ENCODE measurements at regions not wholly inside any gene's neighbourhood (a gene's known extent, or its start where the extent isn't known, plus 50 kb on each side); places are given as distances from the start of the nearest gene placed in this dataset.
"Not testable (repeated sequence)": the region's sequence is repeated elsewhere in the genome, so short reads cannot be mapped to it uniquely, and the experiment has no call there.

DNA sequence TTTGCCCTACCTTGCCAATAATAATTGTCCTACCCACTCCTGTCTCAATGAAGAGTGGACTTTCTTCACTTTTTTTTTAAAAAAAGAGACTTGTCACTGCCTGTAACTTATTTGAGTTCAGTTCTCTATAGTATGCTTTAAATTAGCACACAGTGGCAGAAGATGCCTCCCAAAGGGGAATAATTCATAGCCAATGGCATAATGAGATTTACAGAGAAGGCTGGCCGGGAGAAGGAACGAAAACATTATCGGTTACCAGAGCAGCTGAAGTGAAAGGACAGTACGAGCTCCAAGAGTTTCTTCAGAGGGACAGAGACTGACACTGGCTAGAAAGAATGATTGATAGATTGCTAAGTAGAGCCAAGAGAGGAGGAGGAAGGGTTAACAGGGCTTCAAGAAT is 356.3 kb downstream of the EMP1 start:
- no peak for DNase-seq

DNA sequence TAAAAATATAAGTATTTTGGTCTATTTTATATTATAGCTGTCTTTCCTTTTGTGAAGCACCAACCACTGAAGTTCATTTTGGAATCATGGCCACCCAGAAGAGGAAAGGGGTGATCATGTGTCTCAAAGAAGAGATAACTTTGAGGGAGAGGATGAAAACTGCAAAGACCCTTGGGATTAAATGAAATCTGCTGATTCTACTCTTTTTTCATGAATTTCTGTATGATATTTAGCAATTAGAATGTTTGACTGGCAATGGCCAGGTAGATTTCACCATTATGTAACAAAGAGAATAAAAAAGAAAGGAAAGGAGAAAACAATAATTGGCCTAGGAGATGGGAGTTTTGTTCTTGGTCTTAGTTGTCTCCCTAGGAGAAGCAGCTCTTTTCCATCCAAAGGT is 350.8 kb downstream of the EMP1 start:
- no peak for DNase-seq

DNA sequence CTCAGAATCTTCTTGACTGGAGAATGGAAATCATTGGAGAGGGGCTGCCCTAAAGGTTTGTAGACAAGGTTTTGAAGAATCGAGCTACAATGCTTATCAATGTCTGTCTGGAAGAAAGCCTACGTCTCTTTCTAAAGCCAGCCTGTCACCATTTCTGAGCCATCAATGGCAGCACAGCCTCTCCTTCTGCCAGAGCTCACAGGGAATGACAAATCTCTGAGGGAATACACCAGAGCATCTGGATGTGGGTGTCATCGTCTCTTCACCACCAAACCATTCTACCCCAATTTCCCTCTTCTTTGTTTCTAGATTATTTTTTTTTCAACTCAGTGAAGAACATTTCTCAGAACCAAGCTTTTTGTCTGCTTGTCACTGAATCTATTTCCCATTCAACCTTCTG is 349.7 kb downstream of the EMP1 start:
- no peak for DNase-seq

DNA sequence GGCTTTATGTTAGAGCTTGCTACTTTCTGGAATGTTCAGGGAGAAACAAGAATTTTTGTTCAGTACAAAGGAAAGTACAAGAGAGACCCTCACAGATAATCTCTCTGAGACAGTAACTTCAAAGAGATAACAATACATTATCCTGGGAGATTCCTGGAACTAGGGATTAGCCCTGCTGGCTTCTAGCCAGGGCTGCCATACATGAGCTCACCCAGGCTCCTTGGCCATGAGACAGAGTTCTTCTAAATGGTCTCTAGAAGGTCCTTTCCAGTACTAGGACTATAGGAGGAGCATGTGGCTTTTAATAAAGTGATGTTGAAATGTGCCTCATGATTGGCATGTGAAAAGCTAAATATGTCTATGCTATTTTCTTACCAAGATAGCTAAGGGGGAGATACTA is 342.5 kb downstream of the EMP1 start:
- no peak for DNase-seq

DNA sequence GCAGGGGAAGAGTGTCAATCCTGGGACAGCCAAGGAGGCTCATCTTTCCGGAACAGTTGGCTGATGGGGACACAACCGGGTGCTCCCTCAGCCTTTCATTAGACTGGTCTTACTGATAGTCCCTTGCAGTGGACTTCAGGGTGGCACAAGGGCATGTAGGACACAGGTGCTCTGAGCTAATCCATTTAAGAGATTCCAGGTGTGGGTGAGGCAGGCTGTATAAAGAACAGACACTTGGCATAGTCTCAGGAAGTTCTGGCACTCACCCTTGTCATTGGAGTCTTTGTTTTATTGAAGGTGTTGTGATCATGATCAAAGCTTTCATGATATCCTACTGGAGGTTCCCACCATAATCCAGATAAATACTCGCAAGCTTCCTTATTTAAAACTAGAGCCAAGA is 341.6 kb downstream of the EMP1 start:
- no peak for DNase-seq

DNA sequence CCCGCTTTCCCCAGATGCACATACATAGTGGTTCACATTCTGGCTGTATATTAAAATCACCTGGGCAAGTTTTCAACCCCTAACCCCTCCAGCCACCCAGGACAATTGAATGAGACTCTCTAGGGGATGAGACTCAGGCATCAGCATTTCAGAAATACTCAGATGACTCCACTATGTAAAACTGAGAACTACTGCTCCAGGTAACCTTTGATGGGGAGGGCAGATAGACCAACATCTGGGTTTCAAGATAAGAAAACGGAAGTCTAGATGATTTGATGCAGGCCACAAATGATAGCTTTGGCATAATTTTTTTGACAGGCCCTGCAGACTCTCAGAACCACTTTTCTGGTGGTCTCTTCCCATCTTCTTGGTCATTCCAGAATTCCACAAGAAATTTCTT is 341.1 kb downstream of the EMP1 start:
- DNase-seq = peak; percentile 43

DNA sequence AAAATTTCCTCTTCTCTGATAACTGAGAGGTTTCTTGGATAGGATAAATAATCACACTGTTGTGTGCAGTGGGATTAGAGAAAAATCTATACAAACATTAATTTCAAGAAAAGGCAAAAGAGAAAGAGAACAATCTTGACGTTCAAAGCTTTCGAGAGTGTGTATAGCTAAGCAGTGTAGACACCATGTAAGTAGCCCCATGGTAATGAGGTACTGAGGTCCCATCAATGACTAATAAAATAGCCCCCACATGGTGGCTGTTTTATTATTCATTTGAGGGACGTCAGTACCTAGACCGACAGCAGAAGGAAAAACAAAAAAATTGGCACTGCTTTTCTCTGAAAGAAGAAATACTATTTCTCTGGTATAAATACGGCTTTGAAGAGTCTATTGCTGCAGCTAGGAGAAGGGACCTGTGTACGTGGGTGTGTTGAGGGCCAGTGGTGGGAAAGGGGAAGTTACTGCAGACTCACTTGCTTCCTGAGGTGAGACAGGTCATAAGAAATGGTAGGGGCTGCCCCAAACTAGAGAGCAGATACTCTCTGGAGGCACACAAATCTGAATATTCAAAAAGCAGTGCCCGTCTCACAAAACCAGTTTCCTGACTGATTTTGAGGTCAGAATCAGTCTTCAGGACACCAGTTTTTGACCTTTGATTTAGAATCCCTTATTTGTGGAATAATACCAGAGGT is 339.8 kb downstream of the EMP1 start:
- peak; percentile 6 for DNase-seq

DNA sequence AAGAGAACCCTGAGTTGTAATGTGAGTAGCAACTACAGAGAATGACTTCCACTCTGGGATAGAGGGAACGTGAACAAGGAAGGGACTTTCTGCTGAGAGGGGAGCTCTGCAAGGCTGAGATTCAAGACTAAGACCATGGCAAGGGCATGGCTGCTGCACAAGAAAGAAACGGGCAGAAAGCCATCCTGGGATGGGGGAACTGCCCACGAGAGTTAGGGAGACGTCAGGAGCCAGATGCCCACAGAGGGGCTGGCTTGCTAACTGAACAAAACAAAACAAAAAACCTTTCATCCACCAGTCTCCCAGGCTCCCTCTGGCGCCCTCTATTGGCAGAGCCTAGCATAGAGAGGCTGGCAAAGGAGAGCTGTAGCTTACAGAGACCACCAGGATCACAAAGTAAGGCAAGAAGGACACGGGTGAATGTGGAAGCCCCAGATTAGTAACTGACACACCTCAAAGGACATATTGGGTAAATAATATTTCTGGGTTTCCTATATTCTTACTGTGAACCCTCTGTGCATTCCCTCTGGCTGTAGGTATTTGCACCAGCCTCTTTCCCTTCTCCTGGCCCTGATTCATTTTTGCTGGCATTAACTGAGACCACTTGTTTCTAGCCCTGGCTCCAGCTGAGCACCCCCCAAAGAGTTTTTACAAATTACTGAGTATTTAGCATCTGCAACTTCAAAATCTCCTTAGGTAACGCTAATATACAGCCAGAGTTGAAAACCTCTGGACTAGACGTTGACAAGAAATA is 338.3 kb downstream of the EMP1 start:
- peak; percentile 55 for DNase-seq

DNA sequence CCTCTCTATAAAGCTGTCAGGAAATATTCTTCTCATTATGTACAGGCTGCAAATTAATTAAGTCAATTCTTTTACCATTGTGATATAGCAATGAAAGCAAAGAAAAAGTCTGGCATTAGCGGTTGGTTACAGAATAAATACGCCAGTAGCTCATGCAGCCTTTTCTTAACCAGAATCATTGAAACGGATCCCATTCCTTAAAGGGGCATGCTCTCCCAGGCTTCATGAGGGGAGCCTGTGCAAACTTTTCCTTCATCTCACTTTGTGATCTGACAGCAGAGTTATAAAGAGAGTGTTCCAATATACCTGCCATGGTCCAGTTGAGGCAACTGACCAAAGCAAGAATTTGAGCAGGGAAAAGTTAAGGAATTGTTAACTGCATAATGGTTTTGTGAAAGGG is 337.7 kb downstream of the EMP1 start:
- no peak for DNase-seq

DNA sequence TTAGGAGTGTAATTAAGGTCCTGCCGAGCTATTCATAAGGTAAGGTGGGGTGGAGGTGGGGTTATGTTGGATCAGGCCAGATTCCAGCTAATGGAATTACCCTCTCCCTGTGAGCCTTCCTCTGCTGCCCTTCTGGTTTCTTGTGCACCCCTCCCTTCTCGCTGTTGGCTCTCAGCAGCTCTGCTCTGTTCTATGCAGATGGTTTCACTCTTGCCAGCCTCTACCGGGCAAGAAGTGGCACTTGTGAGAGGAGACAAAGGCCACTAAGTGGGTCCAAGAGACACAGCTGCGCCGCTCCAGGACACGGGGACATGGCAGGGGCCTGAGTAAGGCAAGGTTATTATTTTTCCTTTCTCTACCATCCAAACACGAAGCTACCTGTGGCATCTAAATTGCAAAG is 334.4 kb downstream of the EMP1 start:
- DNase-seq = no peak

DNA sequence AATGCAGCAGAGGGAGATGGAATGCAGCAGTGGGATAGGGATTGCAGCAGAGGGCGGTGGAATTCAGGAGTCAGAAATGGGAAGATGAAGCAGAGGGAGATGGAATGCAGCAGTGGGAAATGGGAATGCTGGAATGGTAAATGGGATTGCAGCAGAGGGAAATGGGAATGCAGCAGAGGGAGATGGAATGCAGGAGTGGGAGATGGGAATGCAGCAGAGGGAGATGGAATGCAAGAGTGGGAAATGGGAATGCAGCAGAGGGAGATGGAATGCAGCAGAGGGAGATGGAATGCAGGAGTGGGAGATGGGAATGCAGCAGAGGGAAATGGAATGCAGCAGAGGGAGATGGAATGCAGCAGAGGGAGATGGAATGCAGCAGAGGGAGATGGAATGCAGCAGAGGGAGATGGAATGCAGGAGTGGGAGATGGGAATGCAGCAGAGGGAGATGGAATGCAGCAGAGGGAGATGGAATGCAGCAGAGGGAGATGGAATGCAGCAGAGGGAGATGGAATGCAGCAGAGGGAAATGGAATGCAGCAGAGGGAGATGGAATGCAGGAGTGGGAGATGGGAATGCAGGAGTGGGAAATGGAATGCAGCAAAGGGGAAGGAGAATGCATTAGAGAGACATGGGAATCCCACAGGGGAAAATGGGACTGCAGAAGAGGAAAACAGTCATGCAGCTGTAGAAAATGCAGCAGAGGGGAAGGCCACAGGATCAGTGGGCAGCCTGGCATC is 329.8 kb downstream of the EMP1 start:
- DNase-seq = not testable (repeated sequence)

DNA sequence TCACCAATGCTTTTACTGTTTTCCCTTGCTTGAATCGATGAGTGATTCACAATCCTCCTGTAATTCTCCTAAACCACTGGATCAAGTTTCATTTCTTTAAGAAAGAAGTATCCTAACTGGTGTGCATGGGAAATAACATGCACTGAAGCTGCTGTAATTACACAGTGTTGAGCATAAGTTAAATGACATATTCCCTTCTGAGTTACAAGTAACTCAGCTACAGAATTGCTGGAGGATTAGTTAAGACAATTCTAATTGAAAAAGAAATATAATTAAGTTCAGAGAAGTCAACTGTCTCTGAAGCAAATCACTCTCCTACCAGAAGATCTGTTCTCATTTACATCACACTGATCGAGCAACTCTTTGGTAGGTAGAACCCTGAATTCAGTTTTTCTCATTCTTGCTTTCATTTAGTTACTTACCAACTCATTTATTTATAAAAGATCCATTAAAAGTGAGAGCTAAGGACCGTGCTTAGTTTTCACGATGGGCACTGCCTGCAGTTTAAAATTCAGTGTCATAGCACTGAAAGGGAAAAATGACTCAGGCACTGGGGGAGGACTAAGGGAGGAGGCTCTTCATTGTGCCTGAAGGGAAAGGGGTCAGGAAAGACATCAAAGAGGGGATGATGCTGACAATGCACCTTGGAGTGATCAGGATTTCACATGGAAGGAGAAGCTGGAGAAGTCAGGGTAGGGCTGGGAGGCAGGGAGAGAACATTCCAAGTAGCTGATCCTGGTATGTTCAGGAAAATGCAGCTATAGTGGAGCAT is 327.2 kb downstream of the EMP1 start:
- no peak for DNase-seq

DNA sequence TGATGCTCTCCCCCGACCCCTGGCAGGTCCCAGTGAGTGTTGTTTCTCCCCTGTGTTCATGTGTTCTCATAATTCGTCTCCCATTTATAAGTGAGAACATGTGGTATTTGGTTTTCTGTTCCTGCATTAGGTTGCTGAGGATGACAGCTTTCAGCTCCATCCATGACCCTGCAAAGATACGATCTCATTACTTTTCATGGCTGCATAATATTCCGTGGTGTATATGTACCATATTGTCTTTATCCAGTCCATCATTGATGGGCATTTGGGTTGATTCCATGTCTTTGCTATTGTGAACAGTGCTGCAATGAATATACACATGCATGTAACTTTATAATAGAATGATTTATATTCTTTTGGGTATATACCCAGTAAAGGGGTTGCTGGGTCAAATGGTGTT is 321.5 kb downstream of the EMP1 start:
- not testable (repeated sequence) for DNase-seq

DNA sequence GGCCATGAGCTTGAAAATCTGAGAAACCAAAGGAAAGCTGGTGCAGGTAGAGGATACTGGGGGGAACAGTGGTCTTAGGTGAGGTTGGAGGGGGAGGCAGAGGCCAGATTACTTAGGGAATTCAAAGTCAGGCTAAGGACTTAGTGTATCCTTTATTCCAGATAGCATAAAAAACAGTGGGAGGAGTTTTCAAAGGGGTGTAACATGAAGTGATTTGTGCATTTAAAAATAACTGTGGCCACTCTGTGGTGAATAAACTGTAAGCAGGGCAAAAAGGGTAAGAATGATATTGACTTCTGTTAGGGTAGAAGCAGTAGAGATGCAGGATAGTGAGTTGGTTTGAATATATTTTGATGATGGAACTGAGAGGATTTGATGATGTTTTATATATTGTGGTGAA is 313.2 kb downstream of the EMP1 start:
- no peak for DNase-seq

DNA sequence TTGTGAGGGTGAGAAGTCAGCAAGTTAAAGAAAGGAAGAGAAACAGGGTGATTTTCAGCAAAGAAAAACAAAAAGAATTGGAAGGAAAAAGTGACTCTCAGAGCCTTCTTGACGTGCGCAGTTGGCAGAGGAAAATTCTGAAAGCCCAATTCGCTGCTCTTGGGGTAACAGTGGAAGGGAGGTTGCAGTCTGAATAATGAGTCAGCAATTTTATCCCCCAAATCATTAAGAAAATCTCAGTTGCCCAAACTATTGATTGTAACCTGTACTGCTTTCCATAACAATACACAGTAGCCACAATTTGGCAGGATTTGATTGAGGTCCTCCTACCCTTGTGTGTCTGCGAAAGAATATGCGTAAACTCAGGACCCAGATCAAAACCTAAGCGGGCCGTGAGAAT is 309.1 kb downstream of the EMP1 start:
- no peak for DNase-seq

DNA sequence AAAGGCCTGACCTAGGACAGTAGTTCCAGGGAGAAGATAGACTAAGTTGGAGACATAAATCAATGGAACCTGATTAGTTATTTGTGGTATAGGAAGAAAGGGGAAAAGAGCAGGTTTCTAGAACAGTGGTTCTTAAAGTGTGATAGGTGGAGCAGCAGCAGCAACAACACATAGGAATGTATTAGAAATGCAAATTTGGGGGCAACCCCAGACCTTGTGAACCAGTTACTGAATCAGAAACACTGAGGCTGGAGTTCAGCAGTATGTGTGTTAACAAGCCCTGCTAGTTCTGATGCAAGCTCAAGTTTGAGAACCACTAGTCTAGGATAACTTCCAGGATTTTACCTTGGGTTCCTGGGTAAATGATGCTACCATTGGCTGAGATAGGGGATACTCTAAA is 308.7 kb downstream of the EMP1 start:
- no peak for DNase-seq

DNA sequence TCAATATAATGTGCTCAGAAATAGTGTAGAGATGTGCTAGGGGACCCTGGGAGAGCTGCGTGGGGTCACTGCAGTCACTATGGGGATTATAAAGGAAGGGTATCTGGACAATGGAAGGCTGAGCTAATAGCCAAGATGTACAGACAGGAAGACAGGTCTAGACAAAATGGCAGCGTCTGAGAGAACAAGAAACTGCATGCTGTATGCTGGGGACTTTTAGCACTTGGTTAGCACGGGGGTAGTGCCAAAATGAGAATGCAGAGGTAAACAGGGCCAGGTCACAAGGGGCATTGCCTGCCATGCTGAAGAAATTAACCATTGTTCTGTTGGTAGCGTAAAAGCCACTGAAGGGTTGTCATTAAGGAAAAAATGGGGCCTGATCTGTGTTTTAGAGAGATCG is 308.2 kb downstream of the EMP1 start:
- no peak for DNase-seq

DNA sequence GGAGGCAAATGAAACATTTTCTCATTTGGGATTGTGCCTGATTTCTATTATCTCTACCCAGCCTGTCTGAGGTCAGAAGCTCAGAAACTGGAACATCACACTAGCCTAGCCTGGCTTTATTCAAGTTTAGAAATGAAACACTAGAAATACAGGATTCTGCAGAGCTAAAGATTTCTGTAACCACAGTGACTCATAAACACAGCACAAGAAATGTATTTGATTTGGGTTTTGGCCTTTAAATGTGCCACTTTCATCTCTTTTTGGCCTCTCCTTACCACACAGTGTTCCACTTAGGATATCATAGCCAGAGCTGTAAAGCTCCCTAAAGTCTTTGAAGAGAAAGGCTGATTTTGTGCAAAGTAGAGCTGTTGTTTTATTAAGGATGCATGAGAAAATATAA is 307.5 kb downstream of the EMP1 start:
- peak; percentile 11 for DNase-seq

DNA sequence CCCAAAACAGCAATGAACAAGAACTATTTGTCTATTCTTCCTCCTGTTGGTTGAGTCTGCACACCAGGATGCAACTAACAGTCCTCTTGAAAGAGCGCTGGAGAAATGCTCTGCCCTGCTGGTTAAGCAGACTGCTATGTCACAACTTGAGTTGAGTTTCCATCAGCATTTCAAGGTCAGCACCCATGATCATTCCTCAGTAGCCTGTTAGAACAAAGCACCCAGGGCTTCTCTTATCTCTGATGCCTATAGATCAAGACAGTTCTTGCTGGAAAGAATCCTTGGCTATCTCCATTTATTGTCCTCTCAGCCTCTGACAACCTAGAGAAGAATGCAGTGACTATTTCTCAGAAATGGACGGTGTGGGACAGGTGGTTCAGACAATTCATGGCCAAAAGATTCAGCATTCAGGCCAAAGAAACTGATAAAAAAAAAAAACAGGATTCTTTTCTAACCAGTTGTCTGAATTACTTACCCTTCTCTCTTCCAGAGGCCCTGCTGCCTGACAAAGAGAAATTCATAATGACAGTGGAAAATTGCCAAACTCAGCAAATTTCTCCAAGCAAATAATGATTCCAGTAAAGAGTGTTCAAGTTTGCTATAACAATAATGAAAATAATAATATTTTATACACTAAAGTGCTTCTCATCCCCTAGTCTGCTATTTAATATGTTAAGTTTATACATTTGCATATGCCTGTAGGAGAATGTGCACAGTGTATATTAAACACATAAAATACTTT is 306.7 kb downstream of the EMP1 start:
- no peak for DNase-seq

DNA sequence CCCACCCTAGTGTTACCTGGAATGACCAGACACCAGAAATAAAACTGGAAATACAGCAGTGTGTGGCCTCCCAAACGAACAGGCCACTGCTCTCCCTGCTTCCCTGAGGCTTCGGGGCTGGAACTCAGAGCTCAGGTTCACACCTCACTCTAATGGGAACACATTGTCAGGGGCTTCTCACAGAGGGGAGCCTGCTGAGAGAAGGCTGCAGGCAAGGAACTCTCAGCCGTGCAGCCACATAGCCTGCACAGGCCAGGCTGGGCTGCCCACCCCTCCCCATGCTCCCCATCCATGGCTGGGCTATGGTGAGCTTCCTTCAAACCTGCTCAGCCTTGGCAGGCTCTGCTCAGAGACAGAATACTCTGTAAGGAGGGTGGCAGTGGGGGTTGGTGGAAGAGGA is 302.5 kb downstream of the EMP1 start:
- DNase-seq = no peak

DNA sequence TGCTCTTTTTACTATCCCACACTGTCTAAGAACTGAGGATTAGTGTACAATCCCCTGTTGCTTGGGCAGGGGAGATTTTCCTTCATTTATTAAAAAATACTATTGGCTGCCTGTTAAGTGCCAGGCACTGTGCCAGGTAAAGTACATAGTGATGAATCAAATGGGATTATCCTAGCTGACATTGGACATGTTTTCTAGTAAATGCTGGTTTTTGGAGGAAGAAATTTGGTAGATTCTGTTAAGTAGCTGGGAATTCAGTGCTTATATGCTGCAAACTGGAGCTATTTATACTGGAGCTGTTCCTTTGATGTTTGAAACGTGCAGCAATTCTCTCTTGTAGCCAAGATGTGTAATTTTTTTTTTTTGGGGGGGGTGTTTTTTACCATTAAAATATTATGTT is 299.6 kb downstream of the EMP1 start:
- DNase-seq = no peak

DNA sequence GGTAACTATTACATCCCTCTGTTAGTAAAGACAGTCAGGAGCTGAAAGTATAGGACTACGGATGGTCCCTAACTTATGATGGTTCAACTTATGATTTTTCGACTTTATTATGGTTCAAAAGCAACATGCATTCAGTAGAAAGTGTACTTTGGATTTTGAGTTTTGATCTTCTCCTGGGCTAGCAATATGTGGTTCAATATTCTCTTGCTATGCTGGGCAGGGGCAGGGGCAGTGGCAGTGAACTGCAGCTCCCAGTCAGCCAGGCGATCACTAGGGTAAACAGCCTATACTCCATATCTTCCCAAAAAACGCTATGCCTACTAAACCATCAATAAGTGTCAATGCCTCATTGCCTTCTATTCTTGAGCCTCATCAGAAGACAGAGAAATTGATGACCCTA is 292.7 kb downstream of the EMP1 start:
- no peak for DNase-seq

DNA sequence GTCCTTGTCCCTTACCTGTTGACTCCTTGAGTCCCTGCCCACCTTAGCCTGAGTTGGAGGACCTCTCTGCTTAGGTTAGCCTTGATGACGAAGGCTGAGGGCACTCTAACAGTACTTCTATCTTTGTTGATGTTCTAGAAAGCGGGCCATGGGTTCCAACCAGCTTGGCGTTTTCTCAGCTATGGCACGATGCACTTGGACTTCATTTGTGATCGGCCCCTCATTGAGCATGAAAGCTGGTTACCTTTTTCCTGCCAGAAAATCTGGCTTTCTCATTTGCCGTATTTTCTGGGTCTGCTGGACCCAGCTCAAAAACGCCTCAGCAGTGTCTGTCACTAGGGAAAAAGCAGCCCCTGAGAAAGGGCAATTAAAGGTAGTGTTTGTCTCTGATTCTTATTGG is 290.8 kb downstream of the EMP1 start:
- DNase-seq = no peak

Measured in activated CD4-positive, alpha-beta T cell treated with anti-CD3 and anti-CD28 coated beads, Interleukin-2, amount 50 U/mL, for 16 hours (primary cell).